Islet of Langerhans (tissue), 1 donor: ENCODE measurements at regions not wholly inside any gene's neighbourhood (a gene's known extent, or its start where the extent isn't known, plus 50 kb on each side); places are given as distances from the start of the nearest gene placed in this dataset.

ENCODE experiments used
- FAIRE-seq: peaks from one replicate; lab custom pipeline; 2011; peaks lifted over from hg19 to GRCh38; lab: Jason Lieb, UNC

DNA sequence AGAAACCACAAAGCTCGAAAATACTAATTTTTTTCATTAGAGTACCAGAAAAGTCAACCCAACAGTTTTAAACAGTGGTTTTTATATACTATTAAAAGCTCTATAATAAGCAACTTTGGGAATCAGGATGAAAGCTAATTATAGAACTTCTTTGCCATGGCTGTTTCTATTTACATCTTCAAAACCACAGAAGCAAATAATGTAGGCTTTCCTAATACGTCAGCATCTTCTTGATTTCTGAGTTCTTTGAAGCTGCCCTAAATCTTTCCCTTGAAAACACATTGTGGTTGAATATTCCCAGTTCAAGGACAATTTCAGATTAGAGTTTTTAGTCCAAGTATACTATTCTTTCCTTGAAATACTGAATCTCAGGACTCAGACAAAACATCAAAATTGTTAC lies 460.2 kb upstream of the FAT1 start:
- FAIRE-seq = no peak

DNA sequence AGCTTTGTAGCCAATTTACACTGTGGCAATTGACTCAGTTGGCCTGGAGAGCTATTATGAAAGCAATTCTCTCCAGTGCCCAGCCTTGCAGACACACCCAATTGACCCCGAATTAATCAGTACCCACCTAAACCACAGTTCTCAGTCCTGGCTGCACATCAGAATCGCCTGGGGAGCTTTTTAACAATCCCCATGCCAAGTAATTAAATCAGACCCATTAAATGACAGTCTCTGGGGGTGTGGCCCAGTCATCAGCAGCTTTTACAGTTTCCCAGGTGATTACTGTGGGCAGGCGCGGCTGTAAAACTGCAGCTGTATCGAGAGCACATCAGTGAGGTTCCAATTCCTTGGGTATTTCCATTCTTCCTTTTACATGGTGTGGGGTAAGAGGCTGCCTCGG lies 460.9 kb upstream of the FAT1 start:
- FAIRE-seq = no peak

DNA sequence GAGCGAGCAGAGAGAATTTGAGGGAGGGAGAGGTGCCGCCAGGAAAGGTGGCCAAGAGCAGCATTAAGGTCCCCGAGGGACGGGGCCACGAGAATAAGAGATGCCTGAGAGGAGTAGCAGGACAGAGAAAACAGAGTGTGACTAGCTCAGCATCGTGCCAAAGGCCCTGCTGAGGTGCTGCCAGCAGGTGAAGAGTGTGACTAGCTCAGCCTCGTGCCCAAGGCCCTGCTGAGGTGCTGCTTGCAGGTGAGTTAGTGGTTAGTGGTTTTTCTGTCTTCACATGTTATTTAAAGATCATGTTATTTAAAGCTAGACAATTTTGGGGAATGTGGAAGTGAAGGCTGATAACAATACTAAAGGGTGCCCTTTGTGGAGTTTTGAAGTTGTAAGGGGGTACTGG lies 464.5 kb upstream of the FAT1 start:
- no peak for FAIRE-seq

DNA sequence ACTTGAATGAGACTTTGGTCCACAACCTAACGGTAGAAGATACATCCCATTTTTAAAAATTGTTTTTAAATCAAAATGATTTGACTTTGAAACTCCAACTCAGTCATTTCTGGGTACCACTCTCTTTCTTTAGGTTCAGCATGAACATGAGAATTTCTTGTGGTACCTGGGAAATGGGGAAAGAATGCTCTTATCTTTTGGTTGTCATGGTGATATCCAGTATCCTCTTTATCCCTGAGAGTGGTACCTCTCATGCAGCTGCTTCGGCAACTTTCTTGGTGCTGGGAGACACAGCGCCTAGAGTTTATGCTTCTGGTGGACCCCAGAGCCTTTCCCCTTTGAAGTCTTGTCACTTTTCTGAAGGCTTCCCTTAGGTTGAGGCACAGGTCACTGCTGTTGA lies 465.1 kb upstream of the FAT1 start:
- no peak for FAIRE-seq

GRCh38 chr4:187190390-187190789 lies 466.7 kb upstream of the FAT1 start:
- no peak for FAIRE-seq

GRCh38 chr4:187191676-187192075 lies 468.0 kb upstream of the FAT1 start:
- FAIRE-seq = no peak

GRCh38 chr4:187192266-187192665 lies 468.6 kb upstream of the FAT1 start:
- FAIRE-seq = no peak

DNA sequence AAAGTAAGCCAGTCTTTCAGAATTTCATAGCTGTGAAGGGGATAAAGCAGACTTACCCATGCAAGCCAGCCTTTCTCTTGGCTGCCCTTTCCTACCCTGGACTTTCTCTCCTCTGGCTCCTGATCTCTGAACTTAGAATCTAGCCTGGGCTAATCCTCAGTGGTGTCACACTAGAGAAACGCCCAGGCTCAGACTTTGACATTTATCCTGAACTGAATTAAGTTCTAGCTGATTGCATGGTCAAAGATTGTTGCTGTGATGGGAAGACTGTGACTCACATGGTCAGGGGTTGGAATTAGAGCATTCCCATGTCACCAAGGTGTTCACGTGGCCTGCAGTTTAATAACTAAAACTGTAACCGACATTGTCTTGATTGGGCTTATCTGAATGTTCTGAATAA lies 469.5 kb upstream of the FAT1 start:
- no peak for FAIRE-seq

GRCh38 chr4:187204389-187204918 lies 480.8 kb upstream of the FAT1 start:
- no peak for FAIRE-seq

- FAIRE-seq = no peak
Observed at GRCh38 chr4:187207931-187208330, 484.3 kb upstream of the FAT1 start.

- FAIRE-seq = no peak
Observed at GRCh38 chr4:187208651-187209050, 485.0 kb upstream of the FAT1 start.

DNA sequence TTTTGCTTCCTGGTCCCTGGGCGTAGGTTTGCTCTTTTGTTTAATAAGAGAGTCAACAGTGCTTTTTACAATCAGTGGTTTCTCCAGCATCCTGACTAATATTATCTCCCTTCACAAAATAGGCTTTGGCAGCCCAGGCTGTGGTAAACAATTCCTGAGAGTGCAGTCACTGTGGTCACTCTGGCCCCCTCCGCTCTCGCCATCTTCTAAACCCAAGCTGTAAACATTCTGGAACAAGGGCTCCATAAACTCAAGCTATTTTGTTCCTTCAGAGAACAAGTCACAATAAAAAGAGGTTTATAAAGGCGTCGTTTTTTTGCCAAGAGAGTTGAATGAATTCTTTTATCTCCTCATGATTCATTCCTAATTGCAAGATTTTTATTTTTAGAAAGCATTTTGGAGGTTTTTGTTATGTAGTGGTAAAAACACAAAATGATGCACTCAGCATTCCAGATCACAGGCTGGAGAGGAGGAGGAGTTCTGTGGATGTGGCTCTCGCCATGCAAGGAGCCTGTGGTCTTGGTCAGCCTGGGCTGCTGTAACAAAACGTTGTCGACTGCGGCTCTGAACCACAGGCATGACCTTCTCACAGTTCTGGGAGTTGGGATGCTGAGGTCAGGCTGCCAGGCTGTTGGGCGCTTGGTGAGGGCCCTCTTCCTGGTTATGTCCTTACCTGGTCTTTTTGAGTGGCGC lies 486.4 kb upstream of the FAT1 start:
- no peak for FAIRE-seq

DNA sequence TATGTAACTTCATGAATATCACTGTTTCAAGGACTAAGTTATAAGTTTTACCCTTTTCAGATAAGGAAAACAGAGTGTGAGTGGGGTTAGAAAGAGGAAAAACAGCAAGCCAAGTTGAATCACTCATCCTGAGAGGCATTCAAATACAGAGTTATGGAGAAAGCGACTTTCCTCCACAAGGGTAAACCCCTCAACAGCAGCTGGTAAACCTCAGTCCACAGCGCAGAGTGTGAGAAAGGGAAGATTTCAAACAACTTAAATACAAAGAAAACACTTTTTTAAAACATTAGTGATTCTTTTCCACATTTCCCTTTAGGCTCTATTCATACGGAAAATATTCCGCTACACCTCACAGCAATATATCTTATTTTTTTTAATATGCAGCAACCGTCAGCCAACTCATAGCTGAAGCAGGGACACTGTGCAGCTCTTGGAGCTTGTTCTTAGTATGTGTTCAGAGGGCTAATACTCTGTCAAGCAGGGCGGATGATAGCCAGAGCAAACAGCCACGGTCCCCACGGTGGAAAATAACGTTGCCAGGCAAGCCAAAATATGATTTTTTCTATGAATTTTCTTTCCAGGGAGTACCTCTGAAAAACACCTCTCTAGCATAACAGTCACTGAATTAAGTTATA lies 488.9 kb upstream of the FAT1 start:
- no peak for FAIRE-seq

- FAIRE-seq = no peak
Observed at GRCh38 chr4:187215438-187215837, 491.8 kb upstream of the FAT1 start.

- FAIRE-seq = no peak
Observed at GRCh38 chr4:187218705-187219245, 495.1 kb upstream of the FAT1 start.

GRCh38 chr4:187224560-187224959 lies 500.9 kb upstream of the FAT1 start:
- no peak for FAIRE-seq

DNA sequence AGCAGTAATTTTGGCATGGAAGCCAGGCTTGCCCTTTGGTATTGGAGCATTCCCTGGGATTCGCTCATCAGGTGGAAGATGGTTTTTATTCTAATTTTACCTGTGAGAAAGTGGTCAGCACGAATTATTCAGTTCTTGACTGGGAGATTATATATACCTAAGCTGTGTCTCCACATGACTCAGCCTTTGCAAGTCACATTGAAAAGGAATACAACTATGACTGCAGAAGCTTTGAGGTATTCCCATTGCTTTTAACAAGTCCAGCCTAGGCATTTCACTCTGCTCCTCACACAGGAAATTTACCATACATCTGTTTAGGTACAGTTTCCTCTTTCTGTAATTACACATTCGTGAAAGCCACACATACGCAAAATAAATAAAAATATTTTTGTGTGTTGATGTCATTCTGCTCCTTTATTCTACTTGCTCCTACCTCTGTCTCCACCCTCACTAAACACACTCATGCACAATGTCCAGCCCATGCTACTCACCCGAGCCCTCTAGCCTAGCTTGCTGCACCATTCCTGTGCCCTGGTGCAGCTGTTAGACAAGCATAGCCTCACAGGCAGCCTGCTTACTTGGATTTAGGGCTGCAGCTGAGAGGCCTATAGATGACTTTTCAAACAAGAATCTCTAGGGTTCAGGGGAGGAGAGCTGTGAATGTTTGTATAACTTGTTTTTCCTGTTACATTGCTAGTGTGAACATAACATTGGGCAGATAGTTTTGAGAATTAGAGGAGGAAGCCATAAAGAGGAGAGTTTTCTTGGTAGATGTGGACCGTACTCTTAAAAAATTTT lies 504.4 kb upstream of the FAT1 start:
- FAIRE-seq = no peak

- FAIRE-seq = no peak
Observed at GRCh38 chr4:187232196-187232595, 508.5 kb upstream of the FAT1 start.

DNA sequence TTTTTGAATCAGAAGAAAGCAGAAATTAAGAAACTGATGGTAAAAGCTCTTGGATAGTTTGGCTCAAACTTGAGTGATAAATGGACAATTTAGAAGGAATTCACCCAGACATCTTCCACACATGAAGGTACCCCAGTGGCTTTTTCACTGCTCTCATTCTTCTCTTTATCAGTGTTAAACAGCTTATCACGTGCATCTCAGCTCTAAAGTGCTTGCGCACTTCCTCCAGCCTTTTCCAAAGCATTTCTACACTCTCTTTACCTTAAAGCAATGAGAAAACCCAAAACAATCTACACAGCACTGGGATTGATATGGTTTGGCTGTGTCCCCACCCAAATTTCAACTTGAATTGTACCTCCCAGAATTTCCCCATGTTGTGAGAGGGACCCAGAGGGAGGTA lies 509.1 kb upstream of the FAT1 start:
- FAIRE-seq = no peak

DNA sequence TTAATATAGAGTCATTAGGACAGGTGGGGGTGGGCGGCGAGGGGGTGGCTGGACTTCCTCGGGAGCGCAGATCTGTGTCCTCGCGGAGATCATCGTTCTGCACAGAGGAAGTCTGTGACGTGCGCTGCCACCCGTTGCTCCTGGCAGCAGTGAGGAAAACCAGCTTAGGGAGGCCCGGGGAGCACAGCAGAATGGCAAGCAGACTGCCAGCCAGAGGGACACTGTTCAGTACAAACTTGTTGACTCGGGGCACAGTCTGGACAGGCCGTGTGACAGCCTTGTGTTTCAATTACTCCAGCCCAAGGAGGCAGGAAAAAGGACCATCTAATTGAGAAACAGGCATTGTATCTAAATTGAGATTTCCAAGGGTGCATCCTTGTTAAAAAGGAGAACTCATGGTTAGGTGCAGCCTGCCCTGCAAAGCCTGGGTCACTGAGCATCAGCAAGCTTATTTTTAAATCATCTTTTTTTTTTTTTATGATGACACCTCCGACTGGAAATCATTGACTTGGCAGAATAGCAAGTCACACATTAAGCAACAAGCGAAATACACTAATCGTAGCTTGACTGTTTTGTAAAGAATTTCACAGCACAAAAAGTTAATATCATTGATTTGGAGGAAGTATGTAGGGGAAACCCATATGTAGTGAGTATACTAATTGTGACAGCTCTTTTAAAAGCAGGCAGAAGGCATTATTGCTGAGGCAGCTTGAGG lies 512.0 kb upstream of the FAT1 start:
- FAIRE-seq = peak; percentile 86

DNA sequence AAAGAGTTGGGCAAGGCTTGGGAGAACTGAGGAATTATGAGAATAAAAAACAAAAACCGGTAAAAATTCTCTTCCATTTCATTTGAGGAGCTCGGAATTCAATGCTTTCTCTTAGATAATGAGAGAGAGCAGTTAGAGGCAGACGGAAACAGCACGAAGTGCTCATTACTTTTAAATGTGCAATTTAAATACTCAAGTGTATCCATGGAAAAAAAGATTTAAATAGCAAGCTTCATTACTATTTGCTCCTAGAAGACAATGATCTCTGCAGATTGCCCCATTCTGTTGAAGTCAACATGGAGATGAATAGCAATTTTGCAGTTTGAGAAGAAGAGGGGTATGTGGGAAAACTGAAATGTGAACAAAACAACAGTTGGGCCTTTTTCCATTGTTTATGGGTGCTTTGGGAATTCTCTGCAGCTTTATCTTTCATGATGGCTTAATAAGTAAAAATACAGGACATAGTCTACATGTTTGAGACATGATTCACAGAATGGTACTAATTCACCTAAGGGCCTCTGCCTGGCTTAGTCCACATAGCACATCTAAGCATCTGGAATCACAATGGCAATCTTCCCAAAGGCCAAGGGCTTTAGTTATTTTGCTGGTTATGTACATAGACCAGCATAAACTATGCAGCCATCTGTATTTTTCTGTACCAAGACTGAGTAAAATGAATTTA lies 512.7 kb upstream of the FAT1 start:
- no peak for FAIRE-seq

- FAIRE-seq = no peak
Observed at GRCh38 chr4:187238646-187239045, 515.0 kb upstream of the FAT1 start.
